ENCODE measurements at regions not wholly inside any gene's neighbourhood (a gene's known extent, or its start where the extent isn't known, plus 50 kb on each side); places are given as distances from the start of the nearest gene placed in this dataset.

DNA sequence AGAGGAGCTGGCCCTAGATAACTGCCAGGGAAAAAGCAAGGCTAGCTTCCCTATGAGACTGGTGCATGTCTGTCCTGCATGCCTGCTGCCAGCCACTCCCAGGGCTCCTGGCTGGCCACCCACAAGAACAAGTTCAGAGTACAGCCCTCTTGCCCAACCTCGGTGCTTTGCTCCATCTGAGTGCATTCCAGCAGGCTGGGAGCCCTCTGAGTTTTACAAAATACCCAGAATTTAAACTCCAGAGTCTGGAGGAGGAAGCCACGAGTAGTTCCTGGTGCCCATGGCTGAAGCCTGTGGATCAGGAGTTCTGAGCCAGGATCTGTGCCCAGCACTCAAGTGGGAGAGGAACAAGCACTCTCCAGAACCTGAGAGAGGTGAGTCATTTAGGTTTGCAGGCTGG lies 111.6 kb downstream of the MAGEE2 start:
- Histone ChIP-seq H3K9me3 (replicated peaks in 1 of 3) (no peaks in the 10 kb centered on the region), H3K4me1 (replicated peaks in 1 of 2) (no peaks in the 10 kb centered on the region), H3K27me3 (no peaks in the 10 kb centered on the region), H3K4me3 (no peak overlapping the region), H3K36me3 (replicated peaks in 1 of 2) (no peaks in the 10 kb centered on the region), H3K27ac (no peak overlapping the region)
- intact Hi-C loops (cut with DNase I): no loop called here
- no peak for TF ChIP-seq CTCF (IDR thresholded peaks at IDR 0.05)
- no peak for TF ChIP-seq POLR2A (IDR thresholded peaks at IDR 0.05)
- 34 to 82% (median 47%) methylated on average over 2 of the region's 2 CpGs; no CpG with 5 or more reads in 1 of the 4 donors for WGBS, 4 donors
- DNase-seq: no peak

GRCh38 chrX:75655627-75656026 lies 129.4 kb downstream of the MAGEE2 start:
- Histone ChIP-seq H3K36me3 (replicated peaks in 1 of 2) (no peaks in the 10 kb centered on the region), H3K27me3 (no peaks in the 10 kb centered on the region), H3K9me3 (replicated peaks in 1 of 3) (no peaks in the 10 kb centered on the region), H3K4me3 (no peak overlapping the region), H3K27ac (no peak overlapping the region), H3K4me1 (replicated peaks in 1 of 2) (no peaks in the 10 kb centered on the region)
- intact Hi-C loops (cut with DNase I): no loop called here
- TF ChIP-seq POLR2A (IDR thresholded peaks at IDR 0.05) (no peak), CTCF (IDR thresholded peaks at IDR 0.05) (no peak)
- 64 to 92% (median 87%) methylated on average over 1 of the region's 1 CpG for WGBS, 4 donors
- DNase-seq: no peak

DNA sequence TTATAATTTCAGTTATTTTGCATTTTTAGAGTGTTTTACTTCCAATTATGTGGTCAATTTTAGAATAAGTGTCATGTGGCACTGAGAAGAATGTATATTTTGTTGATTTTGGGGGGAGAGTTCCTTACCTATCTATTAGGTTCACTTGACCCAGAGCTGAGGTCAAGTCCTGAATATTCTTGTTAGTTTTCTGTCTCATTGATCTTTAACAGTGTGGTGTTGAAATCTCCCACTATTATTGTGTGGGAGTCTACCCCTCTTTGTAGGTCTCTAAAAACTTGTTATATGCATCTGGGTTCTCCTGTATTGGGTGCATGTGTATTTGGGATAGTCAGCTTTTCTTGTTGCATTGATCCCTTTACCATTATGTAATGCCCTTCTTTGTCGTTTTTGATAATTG lies 127.0 kb upstream of the ZDHHC15 start:
- no peak for DNase-seq
- 54 to 95% (median 84%) methylated on average over 1 of the region's 1 CpG for WGBS, 4 donors
- no peaks in the 10 kb centered on the region for H3K27me3 ChIP-seq

DNA sequence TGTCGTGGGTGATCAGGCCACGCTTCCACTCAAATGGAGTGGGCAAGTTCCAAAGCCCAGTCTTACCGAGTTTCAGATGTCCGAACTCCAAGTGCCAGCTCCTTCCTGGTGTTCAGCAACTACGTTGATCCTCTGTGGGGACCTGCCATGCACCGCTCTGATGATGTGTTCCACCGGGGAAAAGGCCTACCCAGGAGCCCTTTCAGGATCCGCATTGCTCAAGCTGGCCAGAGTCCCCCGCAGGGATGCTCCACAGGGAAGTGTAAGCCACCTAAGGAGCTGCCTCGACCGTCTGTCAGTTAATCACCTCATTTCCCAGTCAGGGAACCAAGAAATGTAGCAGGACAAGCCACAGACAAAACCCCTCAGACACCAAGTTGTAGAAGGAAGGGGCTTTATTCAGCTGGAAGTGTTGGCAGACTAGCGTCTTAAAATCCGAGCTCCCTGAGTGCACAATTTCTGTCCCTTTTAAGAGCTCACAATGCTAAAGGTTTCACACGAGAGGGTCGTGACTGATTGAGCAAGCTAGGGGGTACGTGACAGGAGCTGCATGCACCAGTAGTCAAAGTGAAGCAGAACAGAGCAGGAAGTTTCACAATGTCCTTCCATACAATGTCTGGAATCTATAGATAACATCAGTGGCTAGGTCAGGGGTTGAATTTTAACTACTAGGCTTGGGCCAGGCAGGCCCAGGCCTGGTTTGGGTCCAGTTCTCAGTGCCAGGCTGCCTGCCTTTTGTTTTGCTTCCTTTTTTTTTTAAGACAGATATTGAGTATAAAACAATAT lies 126.2 kb upstream of the ZDHHC15 start:
- Histone ChIP-seq H3K27ac (no peak overlapping the region), H3K4me1 (replicated peaks in 1 of 2) (no peaks in the 10 kb centered on the region), H3K4me3 (no peak overlapping the region), H3K27me3 (no peaks in the 10 kb centered on the region), H3K9me3 (replicated peaks in 1 of 3) (peaks cover 0 to 4% (median 0%) of the 10 kb centered on the region in 3 donors), H3K36me3 (replicated peaks in 1 of 2) (no peaks in the 10 kb centered on the region)
- TF ChIP-seq CTCF (IDR thresholded peaks at IDR 0.05): no peak
- no peak for TF ChIP-seq POLR2A (IDR thresholded peaks at IDR 0.05)
- WGBS, 4 donors: 76 to 87% (median 82%) methylated on average over 8 to 16 of the region's 16 CpGs
- DNase-seq: no peak
- intact Hi-C loops (cut with DNase I): no loop called here

More for the DNA sequence above, 127.0 kb upstream of the ZDHHC15 start:
- intact Hi-C loops (cut with DNase I): no loop called here
- Histone ChIP-seq H3K4me1 (replicated peaks in 1 of 2) (no peaks in the 10 kb centered on the region), H3K9me3 (replicated peaks in 1 of 3) (peaks cover 0 to 4% (median 0%) of the 10 kb centered on the region in 3 donors), H3K36me3 (replicated peaks in 1 of 2) (no peaks in the 10 kb centered on the region), H3K4me3 (no peak overlapping the region), H3K27ac (no peak overlapping the region)
- TF ChIP-seq CTCF (IDR thresholded peaks at IDR 0.05) (no peak), POLR2A (IDR thresholded peaks at IDR 0.05) (no peak)
